Stomach smooth muscle (tissue), 2 donors: ENCODE measurements at regions not wholly inside any gene's neighbourhood (a gene's known extent, or its start where the extent isn't known, plus 50 kb on each side); places are given as distances from the start of the nearest gene placed in this dataset.
"Not testable (repeated sequence)": the region's sequence is repeated elsewhere in the genome, so short reads cannot be mapped to it uniquely, and the experiment has no call there.

Source experiments
- H3K27ac ChIP-seq: one replicate; pipeline ENCODE4 v1.7.0; 2013; ENCODE audit warnings: mild to moderate bottlenecking, low read length, inconsistent platforms
- H3K27me3 ChIP-seq, 2 donors: one replicate each; pipeline ENCODE4 v1.7.0; 2013; ENCODE audit warnings: low read length in 2 of 2; ENCODE audit not compliant: insufficient read depth in 2 of 2, control insufficient read depth in 1 of 2
- H3K36me3 ChIP-seq, 2 donors: one replicate each; pipeline ENCODE4 v1.7.0; 2013; ENCODE audit warnings: low read length in 2 of 2; ENCODE audit not compliant: control insufficient read depth in 2 of 2, insufficient read depth in 2 of 2
- H3K4me1 ChIP-seq: one replicate; pipeline ENCODE4 v1.7.0; 2013; ENCODE audit warnings: low read length; ENCODE audit not compliant: control insufficient read depth, insufficient read depth
- H3K4me3 ChIP-seq, 2 donors: one replicate each; pipeline ENCODE4 v1.7.0; 2013; ENCODE audit warnings: low read length in 2 of 2
- H3K9ac ChIP-seq, 2 donors: one replicate each; pipeline ENCODE4 v1.7.0; 2013; ENCODE audit warnings: low read length in 2 of 2, mild to moderate bottlenecking in 1 of 2
- H3K9me3 ChIP-seq, 2 donors: one replicate each; pipeline ENCODE4 v1.7.0; 2013; ENCODE audit warnings: low read length in 2 of 2; ENCODE audit not compliant: control insufficient read depth in 2 of 2
- donor health status: healthy.
- donor health status: Pancreatic carcinoma.

GRCh38 chr2:62334440-62335058, 138.6 kb downstream of the B3GNT2 start:
- H3K9me3 ChIP-seq = no peaks in the 10 kb centered on the region
- no peak overlapping the region for H3K27ac ChIP-seq
- H3K9ac ChIP-seq = no peak overlapping the region
- no peaks in the 10 kb centered on the region for H3K27me3 ChIP-seq
- peaks cover 2% of the 10 kb centered on the region for H3K4me1 ChIP-seq
- no peaks in the 10 kb centered on the region for H3K36me3 ChIP-seq
- H3K4me3 ChIP-seq = no peak overlapping the region

GRCh38 chr2:62334009-62334408, 138.1 kb downstream of the B3GNT2 start:
- no peaks in the 10 kb centered on the region for H3K27me3 ChIP-seq
- H3K4me3 ChIP-seq = no peak overlapping the region
- no peaks in the 10 kb centered on the region for H3K9me3 ChIP-seq
- H3K4me1 ChIP-seq = peaks cover 2% of the 10 kb centered on the region
- no peak overlapping the region for H3K9ac ChIP-seq
- H3K36me3 ChIP-seq = no peaks in the 10 kb centered on the region
- H3K27ac ChIP-seq = no peak overlapping the region

GRCh38 chr2:62330959-62331358, 135.0 kb downstream of the B3GNT2 start:
- no peaks in the 10 kb centered on the region for H3K36me3 ChIP-seq
- no peak overlapping the region for H3K9ac ChIP-seq
- no peak overlapping the region for H3K27ac ChIP-seq
- no peaks in the 10 kb centered on the region for H3K9me3 ChIP-seq
- no peaks in the 10 kb centered on the region for H3K27me3 ChIP-seq
- H3K4me3 ChIP-seq = no peak overlapping the region
- H3K4me1 ChIP-seq = peaks cover 1% of the 10 kb centered on the region

GRCh38 chr2:62329797-62330196, 133.9 kb downstream of the B3GNT2 start:
- H3K9ac ChIP-seq = no peak overlapping the region
- H3K27me3 ChIP-seq = no peaks in the 10 kb centered on the region
- H3K9me3 ChIP-seq = peaks cover 0 to 6% of the 10 kb centered on the region in 2 donors
- H3K27ac ChIP-seq = no peak overlapping the region
- H3K4me3 ChIP-seq = no peak overlapping the region
- no peaks in the 10 kb centered on the region for H3K4me1 ChIP-seq
- no peaks in the 10 kb centered on the region for H3K36me3 ChIP-seq

GRCh38 chr2:62326735-62327134, 130.8 kb downstream of the B3GNT2 start:
- H3K9me3 ChIP-seq = peaks cover 0 to 6% of the 10 kb centered on the region in 2 donors
- no peaks in the 10 kb centered on the region for H3K27me3 ChIP-seq
- H3K4me3 ChIP-seq = no peak overlapping the region
- no peaks in the 10 kb centered on the region for H3K36me3 ChIP-seq
- H3K27ac ChIP-seq = no peak overlapping the region
- H3K4me1 ChIP-seq = no peaks in the 10 kb centered on the region
- H3K9ac ChIP-seq = no peak overlapping the region

- peaks cover 0 to 6% of the 10 kb centered on the region in 2 donors for H3K9me3 ChIP-seq
- H3K4me3 ChIP-seq = no peak overlapping the region
- no peaks in the 10 kb centered on the region for H3K27me3 ChIP-seq
- no peak overlapping the region for H3K27ac ChIP-seq
- H3K36me3 ChIP-seq = no peaks in the 10 kb centered on the region
- H3K9ac ChIP-seq = no peak overlapping the region
- H3K4me1 ChIP-seq = no peaks in the 10 kb centered on the region
These were observed 129.5 kb downstream of the B3GNT2 start for GRCh38 chr2:62325398-62325797.

GRCh38 chr2:62321380-62322289, 125.7 kb downstream of the B3GNT2 start:
- no peak overlapping the region for H3K27ac ChIP-seq
- no peaks in the 10 kb centered on the region for H3K27me3 ChIP-seq
- no peak overlapping the region for H3K9ac ChIP-seq
- H3K36me3 ChIP-seq = no peaks in the 10 kb centered on the region
- peaks cover 0 to 6% of the 10 kb centered on the region in 2 donors for H3K9me3 ChIP-seq
- no peaks in the 10 kb centered on the region for H3K4me1 ChIP-seq
- no peak overlapping the region for H3K4me3 ChIP-seq

- Histone ChIP-seq H3K9ac (no peak overlapping the region), H3K4me1 (no peaks in the 10 kb centered on the region), H3K27ac (no peak overlapping the region), H3K9me3 (peaks cover 0 to 6% of the 10 kb centered on the region in 2 donors), H3K4me3 (no peak overlapping the region), H3K36me3 (no peaks in the 10 kb centered on the region), H3K27me3 (no peaks in the 10 kb centered on the region)
These were observed 124.9 kb downstream of the B3GNT2 start for GRCh38 chr2:62320657-62321357.

- H3K4me3 ChIP-seq, H3K27ac ChIP-seq, H3K36me3 ChIP-seq, H3K9me3 ChIP-seq, H3K9ac ChIP-seq, H3K27me3 ChIP-seq, H3K4me1 ChIP-seq: not testable (repeated sequence)
These were observed 124.2 kb downstream of the B3GNT2 start for GRCh38 chr2:62320137-62320536.

- no peaks in the 10 kb centered on the region for H3K36me3 ChIP-seq
- no peak overlapping the region for H3K27ac ChIP-seq
- no peak overlapping the region for H3K4me3 ChIP-seq
- H3K27me3 ChIP-seq = no peaks in the 10 kb centered on the region
- H3K9ac ChIP-seq = no peak overlapping the region
- no peaks in the 10 kb centered on the region for H3K9me3 ChIP-seq
- H3K4me1 ChIP-seq = no peaks in the 10 kb centered on the region
These were observed 123.2 kb downstream of the B3GNT2 start for GRCh38 chr2:62319070-62319469.
